AG09309 (cell line): ENCODE measurements at regions not wholly inside any gene's neighbourhood (a gene's known extent, or its start where the extent isn't known, plus 50 kb on each side); places are given as distances from the start of the nearest gene placed in this dataset.

Source experiments
- DNase-seq: peaks from one replicate; pipeline ENCODE4 v3.0.0-alpha.2; 2010; ENCODE audit warnings: low read depth
- H3K4me3 ChIP-seq: 2 replicates; pipeline ENCODE4 v1.5.1; 2011; ENCODE audit warnings: mild to moderate bottlenecking, low read depth, low read length, moderate library complexity; ENCODE audit not compliant: control insufficient read depth
- TF ChIP-seq, protein P1 (sequence below): IDR thresholded peaks from 2 replicates; pipeline ENCODE4 v1.5.1; 2011; ENCODE audit warnings: mild to moderate bottlenecking, low read depth, low read length, inconsistent platforms; ENCODE audit not compliant: insufficient read depth, control insufficient read depth; ENCODE audit errors: missing control alignments

DNA sequence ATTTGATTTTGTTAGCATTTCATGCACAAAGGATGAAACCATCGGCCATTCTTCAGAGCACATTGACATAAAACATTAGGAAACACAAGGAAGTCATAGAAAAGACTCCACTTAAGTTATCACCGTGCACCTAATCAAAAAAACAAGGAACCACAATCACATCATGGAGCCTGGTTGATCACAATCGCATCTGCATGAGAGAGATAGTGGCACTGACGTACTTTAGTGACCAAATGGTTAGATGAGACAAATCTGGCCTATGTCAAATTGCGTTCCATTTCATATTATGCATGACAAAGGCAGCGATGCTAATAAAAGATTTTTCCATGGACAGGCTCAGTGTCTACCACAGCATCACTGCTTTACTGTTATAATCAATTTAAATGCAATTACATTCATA lies 571.8 kb upstream of the ADGRL2 start:
- H3K4me3 ChIP-seq = no peak overlapping the region
- TF ChIP-seq, protein P1, sequence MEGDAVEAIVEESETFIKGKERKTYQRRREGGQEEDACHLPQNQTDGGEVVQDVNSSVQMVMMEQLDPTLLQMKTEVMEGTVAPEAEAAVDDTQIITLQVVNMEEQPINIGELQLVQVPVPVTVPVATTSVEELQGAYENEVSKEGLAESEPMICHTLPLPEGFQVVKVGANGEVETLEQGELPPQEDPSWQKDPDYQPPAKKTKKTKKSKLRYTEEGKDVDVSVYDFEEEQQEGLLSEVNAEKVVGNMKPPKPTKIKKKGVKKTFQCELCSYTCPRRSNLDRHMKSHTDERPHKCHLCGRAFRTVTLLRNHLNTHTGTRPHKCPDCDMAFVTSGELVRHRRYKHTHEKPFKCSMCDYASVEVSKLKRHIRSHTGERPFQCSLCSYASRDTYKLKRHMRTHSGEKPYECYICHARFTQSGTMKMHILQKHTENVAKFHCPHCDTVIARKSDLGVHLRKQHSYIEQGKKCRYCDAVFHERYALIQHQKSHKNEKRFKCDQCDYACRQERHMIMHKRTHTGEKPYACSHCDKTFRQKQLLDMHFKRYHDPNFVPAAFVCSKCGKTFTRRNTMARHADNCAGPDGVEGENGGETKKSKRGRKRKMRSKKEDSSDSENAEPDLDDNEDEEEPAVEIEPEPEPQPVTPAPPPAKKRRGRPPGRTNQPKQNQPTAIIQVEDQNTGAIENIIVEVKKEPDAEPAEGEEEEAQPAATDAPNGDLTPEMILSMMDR = no peak
- DNase-seq = no peak

- no peak overlapping the region for H3K4me3 ChIP-seq
- TF ChIP-seq, protein P1 = no peak
- no peak for DNase-seq
These were observed 574.2 kb upstream of the ADGRL2 start for GRCh38 chr1:81226603-81226928.

DNA sequence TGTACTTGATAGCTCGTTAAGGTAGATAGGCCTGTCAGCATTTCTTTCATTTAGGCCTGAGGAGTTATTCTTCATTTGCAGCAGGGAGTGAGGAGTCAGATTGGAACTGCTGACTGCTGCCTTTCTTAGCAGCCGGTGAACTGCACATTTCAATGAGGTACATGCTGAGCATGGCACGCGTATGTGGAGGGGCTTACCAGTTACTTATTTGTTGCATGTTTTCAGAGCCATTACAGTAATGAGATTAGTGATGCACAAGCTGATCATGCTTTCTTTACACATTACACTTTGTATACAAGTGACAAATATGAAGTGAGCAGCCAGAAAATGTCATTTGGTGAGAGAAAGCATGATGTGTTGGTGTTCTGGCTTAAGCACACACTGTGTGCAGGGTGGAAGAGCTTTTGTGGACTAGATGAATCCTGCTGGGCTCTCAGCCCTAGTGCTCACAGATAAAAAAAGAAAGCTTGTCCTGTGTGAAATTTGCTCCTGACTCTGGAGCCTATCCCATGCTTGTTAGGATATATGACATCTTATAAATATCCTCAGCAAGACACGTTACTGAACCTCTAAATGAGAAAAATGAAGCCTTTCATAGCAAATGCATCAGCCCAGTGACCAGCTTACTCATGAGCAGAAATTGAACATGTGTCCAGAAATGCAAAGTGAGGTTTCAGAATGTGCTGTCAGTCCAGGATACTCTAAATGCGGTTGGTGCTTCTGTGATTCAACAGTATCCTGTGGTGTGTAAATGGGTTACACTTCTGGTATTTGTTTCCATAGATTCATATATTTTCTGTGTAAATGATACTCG lies 574.7 kb upstream of the ADGRL2 start:
- no peak for DNase-seq
- TF ChIP-seq, protein P1 = no peak
- H3K4me3 ChIP-seq = no peak overlapping the region

GRCh38 chr1:81224222-81224621 lies 576.5 kb upstream of the ADGRL2 start:
- DNase-seq = no peak
- TF ChIP-seq, protein P1 = no peak

GRCh38 chr1:81221564-81221963 lies 579.2 kb upstream of the ADGRL2 start:
- TF ChIP-seq, protein P1 = no peak
- H3K4me3 ChIP-seq = no peak overlapping the region
- no peak for DNase-seq

More at GRCh38 chr1:81224222-81224621, 576.5 kb upstream of the ADGRL2 start:
- H3K4me3 ChIP-seq = no peak overlapping the region

DNA sequence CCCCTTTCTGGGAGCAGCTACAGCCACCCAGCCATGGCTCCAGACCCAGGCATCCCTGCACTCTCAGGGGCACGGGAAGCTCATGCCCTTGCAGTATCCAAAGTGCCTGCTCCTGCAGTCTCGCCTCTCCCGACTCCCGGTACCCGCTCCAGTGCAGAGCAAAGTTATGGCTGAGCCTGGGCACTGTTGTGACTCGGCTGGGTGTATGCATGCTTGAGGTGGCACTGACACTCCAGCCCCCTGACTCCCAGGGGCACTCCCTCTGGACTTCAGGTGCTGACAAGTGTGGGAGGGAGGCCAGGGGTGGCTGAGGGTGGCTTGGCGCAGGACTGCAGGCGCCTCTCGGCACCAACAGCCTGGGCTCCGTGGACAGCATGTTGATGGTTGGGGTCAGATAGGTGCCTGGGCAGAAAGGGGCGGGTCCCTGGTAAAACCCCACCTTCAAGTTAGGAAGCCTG lies 580.1 kb upstream of the ADGRL2 start:
- DNase-seq = no peak
- TF ChIP-seq, protein P1 = no peak
- H3K4me3 ChIP-seq = no peak overlapping the region
